GM12878 (cell line): ENCODE measurements at regions not wholly inside any gene's neighbourhood (a gene's known extent, or its start where the extent isn't known, plus 50 kb on each side); places are given as distances from the start of the nearest gene placed in this dataset.

ENCODE experiments used
- ATAC-seq: fragments of 200-7000 bp; cut with Tn5 transposase; 3 replicates; pipeline ENCODE4 v1.9.1; 2020; ENCODE audit warnings: mild to moderate bottlenecking, moderate library complexity
- BruUV-seq: library from RNA; stranded (reverse); fragments of 400-500 nt; replicated peaks from 2 replicates; lab custom pipeline; 2021; lab: Mats Ljungman, UMichigan
- CTCF ChIA-PET: fragments of 300-600 bp; sonication (Branson Sonifier 250); formaldehyde crosslinking; extraction: SDS; loops from one replicate; lab custom pipeline; 2021; ENCODE audit warnings: inconsistent platforms; lab: Yijun Ruan, JAX
- POLR2A ChIA-PET: fragments of 350-600 bp; formaldehyde crosslinking; extraction: SDS; loops from one replicate; lab custom pipeline; 2021; ENCODE audit warnings: inconsistent platforms; lab: Charles Lee
- RAD21 ChIA-PET: fragments of 300-600 bp; sonication (Branson Sonifier 250); formaldehyde crosslinking; loops from one replicate; lab custom pipeline; 2023; ENCODE audit warnings: antibody characterized with exemption; ENCODE audit not compliant: unreplicated experiment; lab: Charles Lee
- SMC1A ChIA-PET: fragments of 300-600 bp; sonication (Branson Sonifier 250); formaldehyde crosslinking; loops from one replicate; lab custom pipeline; 2023; ENCODE audit not compliant: unreplicated experiment, uncharacterized antibody; lab: Charles Lee
- DNase-seq: peaks from one replicate; pipeline ENCODE4 v3.0.0-alpha.2; 2011; ENCODE audit warnings: low read depth, low spot score
- FAIRE-seq: peaks from 3 replicates; lab custom pipeline; 2011; peaks lifted over from hg19 to GRCh38; lab: Jason Lieb, UNC
- H2AFZ ChIP-seq: 2 replicates; pipeline ENCODE4 v1.6.0; 2011; ENCODE audit warnings: low read depth, low read length, control low read depth; ENCODE audit not compliant: control insufficient read depth
- H3K27ac ChIP-seq: 2 replicates; pipeline ENCODE4 v1.5.1; 2011; ENCODE audit warnings: control low read depth; ENCODE audit not compliant: control insufficient read depth, insufficient read depth
- H3K27me3 ChIP-seq, 2 experiments: replicated peaks in 1 of 2; 2 replicates each; pipeline versions ENCODE4 v1.6.0 to v1.6.1; 2011; ENCODE audit warnings: low read length in 1 of 2; ENCODE audit not compliant: control insufficient read depth in 2 of 2, insufficient read depth in 2 of 2
- H3K36me3 ChIP-seq, 2 experiments: 2 replicates each; pipeline ENCODE4 v1.5.1; 2011; ENCODE audit warnings: low read length in 1 of 2; ENCODE audit not compliant: control insufficient read depth in 2 of 2, insufficient read depth in 2 of 2
- H3K4me1 ChIP-seq: 2 replicates; pipeline ENCODE4 v1.6.1; 2011; ENCODE audit warnings: mild to moderate bottlenecking, low read length, moderate library complexity, mixed read lengths; ENCODE audit not compliant: control insufficient read depth, insufficient read depth
- H3K4me2 ChIP-seq: 2 replicates; pipeline ENCODE4 v1.6.0; 2011; ENCODE audit warnings: control low read depth; ENCODE audit not compliant: control insufficient read depth, insufficient read depth
- H3K4me3 ChIP-seq: fragments of 200-600 bp; sonication (generic); 2 replicates; pipeline ENCODE4 v1.5.1; 2016
- H3K79me2 ChIP-seq: 2 replicates; pipeline ENCODE4 v1.6.0; 2011; ENCODE audit warnings: low read length; ENCODE audit not compliant: control insufficient read depth, insufficient read depth
- H3K9ac ChIP-seq: 2 replicates; pipeline ENCODE4 v1.8.0; 2011; ENCODE audit warnings: low read length, control low read depth, mixed read lengths; ENCODE audit not compliant: control insufficient read depth, insufficient read depth
- H3K9me3 ChIP-seq: replicated peaks from 3 replicates; pipeline ENCODE4 v1.5.1; 2011; ENCODE audit warnings: mild to moderate bottlenecking, low read length; ENCODE audit not compliant: control insufficient read depth, insufficient read depth
- H4K20me1 ChIP-seq: 2 replicates; pipeline ENCODE4 v1.6.0; 2011; ENCODE audit not compliant: control insufficient read depth, insufficient read depth
- BHLHE40 ChIP-seq, 2 experiments: fragments of 450-650 bp in 1 of 2; IDR thresholded peaks; 2 replicates each; pipeline ENCODE4 v1.6.1; 2011 to 2017; ENCODE audit warnings: low read depth in 2 of 2, borderline replicate concordance in 1 of 2, improper control_type of control experiment in 1 of 2, low read length in 1 of 2, mild to moderate bottlenecking in 1 of 2
- CHD4 ChIP-seq: fragments of 200-600 bp; sonication (generic); IDR thresholded peaks from 2 replicates; pipeline ENCODE4 v1.6.1; 2016; ENCODE audit warnings: mild to moderate bottlenecking
- CREB1 ChIP-seq: IDR thresholded peaks from 2 replicates; pipeline ENCODE4 v1.6.1; 2012; ENCODE audit warnings: low read depth, mild to moderate bottlenecking, inconsistent platforms
- HDGF ChIP-seq: fragments of 450-650 bp; IDR thresholded peaks from 2 replicates; pipeline ENCODE4 v1.6.1; 2016; ENCODE audit warnings: antibody characterized with exemption
- MXI1 ChIP-seq: fragments of 150-350 bp; IDR thresholded peaks from 2 replicates; pipeline ENCODE4 v1.6.1; 2011; ENCODE audit warnings: low read depth, mild to moderate bottlenecking, inconsistent platforms, low read length, improper control_type of control experiment
- MYC ChIP-seq: IDR thresholded peaks from 2 replicates; pipeline ENCODE4 v1.6.1; 2011; ENCODE audit warnings: mild to moderate bottlenecking, low read length, moderate library complexity, inconsistent platforms; ENCODE audit not compliant: insufficient read depth, insufficient replicate concordance, insufficient read length, severe bottlenecking
- RAD21 ChIP-seq: IDR thresholded peaks from 2 replicates; pipeline ENCODE4 v1.6.1; 2011; ENCODE audit warnings: mild to moderate bottlenecking, low read depth, low read length, moderate library complexity; ENCODE audit not compliant: insufficient read depth
- RB1 ChIP-seq: fragments of 450-650 bp; formaldehyde crosslinking; IDR thresholded peaks from 2 replicates; pipeline ENCODE4 v1.6.1; 2017; ENCODE audit warnings: mild to moderate bottlenecking, borderline replicate concordance
- TCF3 ChIP-seq: IDR thresholded peaks from 2 replicates; pipeline ENCODE4 v1.6.1; 2012; ENCODE audit warnings: low read depth, mild to moderate bottlenecking, low read length, borderline replicate concordance; ENCODE audit not compliant: insufficient read depth
- WGBS: methylation state at CpG from one replicate; pipeline ENCODE4 v1.1.6; 2016; ENCODE audit warnings: low lambda C conversion rate; ENCODE audit not compliant: insufficient replicate concordance, insufficient coverage; ENCODE audit errors: missing lambda C conversion rate; 5-methylcytosine and 5-hydroxymethylcytosine counted together
- in situ Hi-C: fragments of 300-500 bp; cut with MboI; formaldehyde crosslinking; loops from 9 replicates; pipeline ENCODE4 v1.14.3; 2018; ENCODE audit warnings: mixed read lengths
- intact Hi-C: fragments of 100-400 bp; cut with micrococcal nuclease; formaldehyde crosslinking; loops from one replicate; pipeline ENCODE4 v1.14.2; 2022; ENCODE audit not compliant: unreplicated experiment
- TF ChIP-seq, protein P1 (sequence below): IDR thresholded peaks from 2 replicates; pipeline ENCODE4 v1.6.1; 2012; ENCODE audit warnings: low read depth, low read length, improper control_type of control experiment
- TF ChIP-seq, protein P2 (sequence below): fragments of 450-650 bp; IDR thresholded peaks from 2 replicates; pipeline ENCODE4 v1.6.1; 2017; ENCODE audit warnings: antibody characterized with exemption, mild to moderate bottlenecking, moderate library complexity
- TF ChIP-seq, protein P3 (sequence below): IDR thresholded peaks from 2 replicates; pipeline ENCODE4 v1.6.1; 2012; ENCODE audit warnings: improper control_type of control experiment, low read depth, low read length; ENCODE audit not compliant: insufficient replicate concordance
- TF ChIP-seq, protein P4 (sequence below): fragments of 450-650 bp; IDR thresholded peaks from 2 replicates; pipeline ENCODE4 v1.6.1; 2016; ENCODE audit warnings: mild to moderate bottlenecking

DNA sequence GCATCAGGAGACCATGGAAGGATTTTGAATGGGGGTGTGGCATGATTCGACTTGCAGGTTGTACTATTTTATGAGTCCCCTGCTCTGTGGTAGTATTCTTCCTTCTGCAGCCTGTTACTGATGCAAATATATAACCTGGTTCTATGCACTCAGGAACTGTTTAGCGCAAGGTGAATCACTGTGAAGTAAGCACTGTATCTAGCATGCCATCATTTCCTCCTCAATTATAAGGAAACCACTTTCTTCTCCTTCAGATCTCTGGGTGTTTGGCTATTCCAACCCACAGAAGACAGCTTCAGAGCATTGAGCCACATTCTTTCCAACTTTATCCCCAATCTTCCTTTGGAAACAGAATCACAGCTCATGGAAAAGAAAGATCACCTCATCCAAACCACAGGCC is 176.7 kb downstream of the DIPK2A start (continued):
- TF ChIP-seq, protein P1, sequence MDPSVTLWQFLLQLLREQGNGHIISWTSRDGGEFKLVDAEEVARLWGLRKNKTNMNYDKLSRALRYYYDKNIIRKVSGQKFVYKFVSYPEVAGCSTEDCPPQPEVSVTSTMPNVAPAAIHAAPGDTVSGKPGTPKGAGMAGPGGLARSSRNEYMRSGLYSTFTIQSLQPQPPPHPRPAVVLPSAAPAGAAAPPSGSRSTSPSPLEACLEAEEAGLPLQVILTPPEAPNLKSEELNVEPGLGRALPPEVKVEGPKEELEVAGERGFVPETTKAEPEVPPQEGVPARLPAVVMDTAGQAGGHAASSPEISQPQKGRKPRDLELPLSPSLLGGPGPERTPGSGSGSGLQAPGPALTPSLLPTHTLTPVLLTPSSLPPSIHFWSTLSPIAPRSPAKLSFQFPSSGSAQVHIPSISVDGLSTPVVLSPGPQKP, result no peak
- TF ChIP-seq RB1, result no peak
- no peak for TF ChIP-seq HDGF

DNA sequence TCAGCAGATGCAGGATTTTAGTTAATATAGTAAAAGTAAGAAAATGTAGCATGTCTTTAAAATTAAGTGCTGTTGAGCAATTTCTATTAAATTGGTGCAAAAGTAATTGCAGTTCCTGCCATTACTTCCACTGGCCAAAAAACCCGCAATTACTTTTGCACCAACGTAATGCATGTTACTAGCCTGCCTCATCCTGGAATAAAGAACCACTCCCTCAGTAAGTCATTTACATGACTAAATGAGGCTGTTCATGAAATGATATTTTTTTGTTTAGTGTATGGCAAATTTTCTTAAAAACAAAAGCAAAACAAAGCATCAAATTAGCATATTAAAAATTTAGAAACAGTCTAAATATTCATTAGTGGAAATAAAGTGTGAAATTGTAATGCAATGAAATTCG is 180.4 kb downstream of the DIPK2A start:
- DNase-seq (no peak), FAIRE-seq (no peak), ATAC-seq (no peak)
- Histone ChIP-seq H3K27ac (no peak overlapping the region), H3K9me3 (no peaks in the 10 kb centered on the region; the same call in 2 of the 3 replicates), H3K79me2 (no peaks in the 10 kb centered on the region), H3K4me2 (no peak overlapping the region), H2AFZ (no peak overlapping the region), H3K36me3 (no peaks in the 10 kb centered on the region), H4K20me1 (no peaks in the 10 kb centered on the region), H3K4me1 (no peaks in the 10 kb centered on the region), H3K27me3 (no peaks in the 10 kb centered on the region), H3K9ac (no peak overlapping the region), H3K4me3 (no peak overlapping the region)
- intact Hi-C loops (no loop called here), in situ Hi-C loops (no loop called here)
- 54% methylated on average over 3 of the region's 3 CpGs for whole genome bisulfite sequencing
- ChIA-PET SMC1A (no interaction called here), POLR2A (no interaction called here), RAD21 (no interaction called here), CTCF (no interaction called here)
- no TSS peak for BruUV-seq
- TF ChIP-seq, protein P2, sequence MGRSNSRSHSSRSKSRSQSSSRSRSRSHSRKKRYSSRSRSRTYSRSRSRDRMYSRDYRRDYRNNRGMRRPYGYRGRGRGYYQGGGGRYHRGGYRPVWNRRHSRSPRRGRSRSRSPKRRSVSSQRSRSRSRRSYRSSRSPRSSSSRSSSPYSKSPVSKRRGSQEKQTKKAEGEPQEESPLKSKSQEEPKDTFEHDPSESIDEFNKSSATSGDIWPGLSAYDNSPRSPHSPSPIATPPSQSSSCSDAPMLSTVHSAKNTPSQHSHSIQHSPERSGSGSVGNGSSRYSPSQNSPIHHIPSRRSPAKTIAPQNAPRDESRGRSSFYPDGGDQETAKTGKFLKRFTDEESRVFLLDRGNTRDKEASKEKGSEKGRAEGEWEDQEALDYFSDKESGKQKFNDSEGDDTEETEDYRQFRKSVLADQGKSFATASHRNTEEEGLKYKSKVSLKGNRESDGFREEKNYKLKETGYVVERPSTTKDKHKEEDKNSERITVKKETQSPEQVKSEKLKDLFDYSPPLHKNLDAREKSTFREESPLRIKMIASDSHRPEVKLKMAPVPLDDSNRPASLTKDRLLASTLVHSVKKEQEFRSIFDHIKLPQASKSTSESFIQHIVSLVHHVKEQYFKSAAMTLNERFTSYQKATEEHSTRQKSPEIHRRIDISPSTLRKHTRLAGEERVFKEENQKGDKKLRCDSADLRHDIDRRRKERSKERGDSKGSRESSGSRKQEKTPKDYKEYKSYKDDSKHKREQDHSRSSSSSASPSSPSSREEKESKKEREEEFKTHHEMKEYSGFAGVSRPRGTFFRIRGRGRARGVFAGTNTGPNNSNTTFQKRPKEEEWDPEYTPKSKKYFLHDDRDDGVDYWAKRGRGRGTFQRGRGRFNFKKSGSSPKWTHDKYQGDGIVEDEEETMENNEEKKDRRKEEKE, result no peak
- TF ChIP-seq BHLHE40 (IDR thresholded peaks at IDR 0.05; ENCODE audit: borderline replicate concordance in 1 of 2, low read depth in 2 of 2, low read length in 1 of 2) (no peak), CREB1 (no peak), TCF3 (no peak), RAD21 (no peak), CHD4 (no peak), MXI1 (no peak), MYC (no peak)
- TF ChIP-seq, protein P3, sequence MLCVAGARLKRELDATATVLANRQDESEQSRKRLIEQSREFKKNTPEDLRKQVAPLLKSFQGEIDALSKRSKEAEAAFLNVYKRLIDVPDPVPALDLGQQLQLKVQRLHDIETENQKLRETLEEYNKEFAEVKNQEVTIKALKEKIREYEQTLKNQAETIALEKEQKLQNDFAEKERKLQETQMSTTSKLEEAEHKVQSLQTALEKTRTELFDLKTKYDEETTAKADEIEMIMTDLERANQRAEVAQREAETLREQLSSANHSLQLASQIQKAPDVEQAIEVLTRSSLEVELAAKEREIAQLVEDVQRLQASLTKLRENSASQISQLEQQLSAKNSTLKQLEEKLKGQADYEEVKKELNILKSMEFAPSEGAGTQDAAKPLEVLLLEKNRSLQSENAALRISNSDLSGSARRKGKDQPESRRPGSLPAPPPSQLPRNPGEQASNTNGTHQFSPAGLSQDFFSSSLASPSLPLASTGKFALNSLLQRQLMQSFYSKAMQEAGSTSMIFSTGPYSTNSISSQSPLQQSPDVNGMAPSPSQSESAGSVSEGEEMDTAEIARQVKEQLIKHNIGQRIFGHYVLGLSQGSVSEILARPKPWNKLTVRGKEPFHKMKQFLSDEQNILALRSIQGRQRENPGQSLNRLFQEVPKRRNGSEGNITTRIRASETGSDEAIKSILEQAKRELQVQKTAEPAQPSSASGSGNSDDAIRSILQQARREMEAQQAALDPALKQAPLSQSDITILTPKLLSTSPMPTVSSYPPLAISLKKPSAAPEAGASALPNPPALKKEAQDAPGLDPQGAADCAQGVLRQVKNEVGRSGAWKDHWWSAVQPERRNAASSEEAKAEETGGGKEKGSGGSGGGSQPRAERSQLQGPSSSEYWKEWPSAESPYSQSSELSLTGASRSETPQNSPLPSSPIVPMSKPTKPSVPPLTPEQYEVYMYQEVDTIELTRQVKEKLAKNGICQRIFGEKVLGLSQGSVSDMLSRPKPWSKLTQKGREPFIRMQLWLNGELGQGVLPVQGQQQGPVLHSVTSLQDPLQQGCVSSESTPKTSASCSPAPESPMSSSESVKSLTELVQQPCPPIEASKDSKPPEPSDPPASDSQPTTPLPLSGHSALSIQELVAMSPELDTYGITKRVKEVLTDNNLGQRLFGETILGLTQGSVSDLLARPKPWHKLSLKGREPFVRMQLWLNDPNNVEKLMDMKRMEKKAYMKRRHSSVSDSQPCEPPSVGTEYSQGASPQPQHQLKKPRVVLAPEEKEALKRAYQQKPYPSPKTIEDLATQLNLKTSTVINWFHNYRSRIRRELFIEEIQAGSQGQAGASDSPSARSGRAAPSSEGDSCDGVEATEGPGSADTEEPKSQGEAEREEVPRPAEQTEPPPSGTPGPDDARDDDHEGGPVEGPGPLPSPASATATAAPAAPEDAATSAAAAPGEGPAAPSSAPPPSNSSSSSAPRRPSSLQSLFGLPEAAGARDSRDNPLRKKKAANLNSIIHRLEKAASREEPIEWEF, result no peak
- TF ChIP-seq, protein P4, sequence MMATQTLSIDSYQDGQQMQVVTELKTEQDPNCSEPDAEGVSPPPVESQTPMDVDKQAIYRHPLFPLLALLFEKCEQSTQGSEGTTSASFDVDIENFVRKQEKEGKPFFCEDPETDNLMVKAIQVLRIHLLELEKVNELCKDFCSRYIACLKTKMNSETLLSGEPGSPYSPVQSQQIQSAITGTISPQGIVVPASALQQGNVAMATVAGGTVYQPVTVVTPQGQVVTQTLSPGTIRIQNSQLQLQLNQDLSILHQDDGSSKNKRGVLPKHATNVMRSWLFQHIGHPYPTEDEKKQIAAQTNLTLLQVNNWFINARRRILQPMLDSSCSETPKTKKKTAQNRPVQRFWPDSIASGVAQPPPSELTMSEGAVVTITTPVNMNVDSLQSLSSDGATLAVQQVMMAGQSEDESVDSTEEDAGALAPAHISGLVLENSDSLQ, result no peak
